ENCODE measurements at regions not wholly inside any gene's neighbourhood (a gene's known extent, or its start where the extent isn't known, plus 50 kb on each side); places are given as distances from the start of the nearest gene placed in this dataset.

DNA sequence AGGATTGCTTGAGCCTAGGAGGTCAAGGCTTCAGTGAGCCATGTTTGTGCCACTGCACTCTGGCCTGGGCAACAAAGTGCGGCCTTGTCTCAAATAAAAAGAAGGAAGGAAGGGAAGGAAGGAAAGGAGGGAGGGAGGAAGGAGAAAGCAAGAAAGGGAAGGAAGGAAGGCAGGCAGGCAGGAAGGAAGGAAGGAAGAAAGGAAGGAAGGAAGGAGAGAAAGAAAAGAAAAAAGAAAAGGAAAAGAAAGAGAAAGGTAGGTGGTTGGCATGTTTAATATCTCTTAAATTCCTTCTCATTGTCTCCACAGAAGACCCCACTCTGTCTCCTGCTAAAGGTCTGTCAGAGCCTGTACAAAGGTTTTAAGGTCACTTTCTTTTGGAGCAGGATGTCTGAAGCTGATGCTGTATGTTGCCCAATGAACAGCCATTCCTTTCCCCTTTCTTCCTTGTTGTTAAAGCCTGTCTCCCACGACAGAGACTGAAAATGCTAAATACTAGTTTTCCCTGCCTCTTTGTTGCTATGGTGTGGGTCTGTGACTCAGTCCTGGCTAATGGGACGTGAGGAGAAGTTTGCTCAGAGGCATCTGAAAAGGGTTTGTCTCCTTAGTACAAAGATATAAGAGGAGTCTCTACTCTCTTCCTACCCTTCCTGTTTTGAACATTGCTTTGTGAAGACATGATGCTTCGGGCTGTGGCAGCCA is 213.3 kb downstream of the PCSK1 start (continued):
- TF ChIP-seq NRF1 (IDR thresholded peaks at IDR 0.05; ENCODE audit: low read depth, low read length) (no peak), CREB1 (IDR thresholded peaks at IDR 0.05) (no peak)

Data from H1 (cell line).